ENCODE measurements at regions not wholly inside any gene's neighbourhood (a gene's known extent, or its start where the extent isn't known, plus 50 kb on each side); places are given as distances from the start of the nearest gene placed in this dataset.

- no peak for DNase-seq
These were observed 340.7 kb upstream of the HTR2A start for GRCh38 chr13:47237571-47237970.

- peak; percentile 34 for DNase-seq
These were observed 336.9 kb upstream of the HTR2A start for GRCh38 chr13:47233734-47234133.

GRCh38 chr13:47232516-47232915, 335.7 kb upstream of the HTR2A start:
- no peak for DNase-seq

DNA sequence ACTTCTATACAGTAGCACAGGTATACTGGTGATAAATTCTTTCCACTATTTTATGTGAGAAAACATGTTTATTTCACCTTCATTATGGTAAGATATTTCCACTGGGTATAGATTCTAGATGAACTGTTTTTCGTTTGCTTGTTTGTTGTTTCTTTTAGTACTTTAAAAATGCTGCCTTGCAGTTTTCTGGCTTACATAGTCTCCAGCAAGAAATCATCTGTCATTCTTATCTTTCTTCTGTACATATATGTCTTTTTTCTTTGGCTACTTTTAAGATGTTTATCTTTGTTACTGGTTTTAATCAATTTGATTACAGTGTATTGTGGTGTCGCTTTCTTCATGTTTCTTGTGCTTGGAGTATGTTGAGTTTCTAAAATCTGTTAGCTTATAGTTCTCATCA, 333.3 kb upstream of the HTR2A start:
- no peak for DNase-seq

DNA sequence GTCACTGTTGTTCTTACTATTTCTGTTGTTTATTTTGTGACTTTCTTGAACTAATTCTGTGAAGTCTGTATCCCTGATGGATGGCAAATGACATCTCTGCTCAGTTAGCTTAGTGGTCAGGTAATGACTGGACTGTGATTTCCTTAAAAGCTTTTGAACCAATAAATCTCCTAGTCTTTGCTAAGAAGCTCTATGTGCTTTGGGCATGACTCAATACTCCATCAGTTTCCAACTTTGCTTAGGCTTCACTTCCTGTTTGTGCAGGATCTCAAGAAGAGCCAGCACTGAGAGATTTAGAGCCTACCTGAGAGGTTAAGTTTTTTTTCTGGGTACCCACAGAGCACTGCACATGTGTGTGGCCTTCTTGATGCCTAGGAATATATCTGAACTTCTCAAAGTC, 329.7 kb upstream of the HTR2A start:
- no peak for DNase-seq

DNA sequence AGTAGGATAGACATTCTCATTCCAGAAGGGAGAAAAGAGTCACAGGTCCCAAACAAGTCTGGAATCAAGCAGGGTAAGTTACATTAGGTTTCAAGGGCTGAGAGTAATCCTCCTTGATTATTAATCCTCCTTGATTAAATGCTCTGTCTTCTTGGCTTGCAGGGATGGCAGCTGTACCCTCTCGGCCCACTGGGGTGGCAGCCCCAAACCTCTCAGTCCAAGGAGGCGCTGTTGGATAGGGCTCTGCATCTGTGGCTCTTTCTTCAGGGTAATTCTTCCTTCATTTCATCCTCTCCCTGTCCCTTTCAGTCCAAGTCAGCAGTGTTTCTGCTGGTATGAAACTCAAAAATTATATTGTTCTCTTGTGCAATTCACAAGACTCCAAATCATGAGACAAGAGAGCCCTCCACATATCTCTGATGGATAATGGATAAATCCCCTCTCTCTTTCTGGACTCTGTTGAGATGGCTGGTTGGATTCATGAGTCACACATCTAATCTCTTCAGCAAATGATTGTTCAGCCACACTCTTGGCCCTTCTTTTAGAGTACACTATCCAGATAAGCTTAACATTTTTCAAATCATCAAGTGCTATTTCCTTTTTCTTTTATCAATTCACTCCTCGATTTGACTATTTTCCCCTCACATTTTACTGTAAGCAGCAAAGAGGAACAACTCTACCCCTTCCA, 323.7 kb upstream of the HTR2A start:
- DNase-seq = no peak

- DNase-seq = no peak
These were observed 321.8 kb upstream of the HTR2A start for GRCh38 chr13:47218611-47219010.

GRCh38 chr13:47216176-47216822, 319.4 kb upstream of the HTR2A start:
- peak; percentile 46 for DNase-seq

DNA sequence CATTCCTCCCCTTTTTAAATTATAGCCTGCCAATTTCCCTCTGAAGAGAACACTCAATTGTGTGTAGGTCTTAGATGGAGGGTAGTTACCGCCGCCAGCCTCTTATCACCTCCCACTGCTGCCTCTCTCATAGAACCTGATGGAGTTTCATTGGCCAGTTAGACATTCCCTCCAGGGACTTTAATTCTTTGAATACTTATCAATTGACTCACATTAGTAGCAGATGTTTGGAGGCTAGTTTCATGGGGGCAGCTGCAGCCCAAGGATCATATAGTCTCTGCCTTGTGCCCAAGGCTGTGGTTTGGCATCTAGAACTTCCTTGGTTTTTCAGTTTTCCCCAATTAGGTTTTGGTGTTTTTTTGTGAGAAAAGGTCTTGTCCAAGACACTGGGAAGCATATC, 318.9 kb upstream of the HTR2A start:
- peak; percentile 89 for DNase-seq

DNA sequence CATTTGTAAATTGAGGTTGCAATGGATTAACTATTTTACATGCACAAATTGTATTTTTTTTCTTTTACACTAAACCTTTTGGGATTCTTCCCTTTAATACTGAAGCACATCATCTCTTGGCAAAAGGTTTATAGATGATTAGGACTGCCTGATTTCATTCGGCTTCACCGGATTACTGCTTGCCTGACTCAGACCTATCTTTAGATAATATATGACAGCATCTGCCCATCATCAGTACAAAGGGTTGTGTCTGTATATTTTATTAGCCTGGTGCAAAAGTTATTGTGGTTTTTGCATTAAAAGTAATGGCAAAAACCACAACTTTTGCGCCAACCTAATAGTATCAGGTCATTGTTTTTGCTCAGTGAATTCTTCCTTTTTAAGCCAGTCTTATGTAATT, 316.2 kb upstream of the HTR2A start:
- no peak for DNase-seq

GRCh38 chr13:47211106-47211505, 314.3 kb upstream of the HTR2A start:
- no peak for DNase-seq

- no peak for DNase-seq
These were observed 309.3 kb upstream of the HTR2A start for GRCh38 chr13:47206111-47206510.

- DNase-seq = no peak
These were observed 293.9 kb upstream of the HTR2A start for GRCh38 chr13:47190696-47191305.

DNA sequence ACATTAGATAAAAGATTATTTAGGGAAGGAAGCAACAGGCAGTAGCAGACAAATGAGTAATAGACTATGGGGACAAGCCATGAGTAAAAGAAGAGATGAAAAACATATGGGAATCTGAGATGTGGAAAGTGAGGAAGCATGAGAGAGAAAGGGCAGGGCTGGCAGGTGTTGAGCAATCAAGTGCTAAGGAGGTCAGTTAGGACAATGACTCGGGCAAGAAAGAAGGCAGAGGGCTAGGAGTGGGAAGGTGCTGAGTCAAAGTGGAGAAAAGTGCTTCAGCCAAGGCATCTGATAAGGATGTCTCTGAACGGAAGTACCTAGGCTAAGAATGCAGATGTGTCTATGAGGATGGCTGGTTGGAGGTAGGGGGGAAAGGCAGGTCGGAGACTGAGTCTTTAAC, 291.9 kb upstream of the HTR2A start:
- DNase-seq = peak; percentile 22

DNA sequence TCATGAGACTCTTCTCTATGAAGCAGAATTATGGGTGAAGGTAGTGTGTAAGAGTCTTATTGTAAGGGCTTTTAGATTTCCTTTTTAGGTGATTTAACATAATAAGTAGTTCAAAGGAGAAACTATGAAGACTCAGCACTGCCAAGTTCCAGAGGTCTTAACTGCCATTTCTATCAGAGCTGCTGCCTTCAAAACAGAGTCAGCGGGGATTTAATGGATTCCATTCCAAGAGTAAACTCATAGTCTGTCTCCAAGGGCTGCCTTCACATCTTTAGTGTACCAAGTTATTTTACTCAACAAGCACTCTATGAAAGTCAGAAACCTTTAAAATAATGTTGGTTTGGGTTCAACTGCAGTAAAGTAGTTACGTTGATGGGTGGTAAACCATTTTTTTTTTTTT, 289.6 kb upstream of the HTR2A start:
- DNase-seq = no peak

DNA sequence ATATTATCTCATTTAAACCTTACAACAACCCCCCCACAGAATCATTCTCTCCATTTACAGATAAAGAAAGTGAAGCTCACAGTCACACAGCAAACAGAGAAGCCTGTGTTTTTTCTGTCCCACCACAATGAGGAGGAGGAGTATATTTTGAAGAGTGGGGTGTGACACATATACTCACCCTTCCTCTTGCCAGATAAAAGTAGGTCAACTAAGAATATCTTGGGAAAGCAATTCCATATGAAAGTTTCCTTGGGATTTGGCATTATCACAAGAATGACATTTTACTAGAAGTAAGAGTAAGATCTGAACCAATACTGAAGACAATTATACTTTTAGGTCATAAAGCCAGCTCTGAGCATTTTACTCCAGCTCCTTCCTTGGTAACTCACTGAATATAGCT, 287.5 kb upstream of the HTR2A start:
- DNase-seq = peak; percentile 56

- no peak for DNase-seq
These were observed 282.5 kb upstream of the HTR2A start for GRCh38 chr13:47179321-47179720.

DNA sequence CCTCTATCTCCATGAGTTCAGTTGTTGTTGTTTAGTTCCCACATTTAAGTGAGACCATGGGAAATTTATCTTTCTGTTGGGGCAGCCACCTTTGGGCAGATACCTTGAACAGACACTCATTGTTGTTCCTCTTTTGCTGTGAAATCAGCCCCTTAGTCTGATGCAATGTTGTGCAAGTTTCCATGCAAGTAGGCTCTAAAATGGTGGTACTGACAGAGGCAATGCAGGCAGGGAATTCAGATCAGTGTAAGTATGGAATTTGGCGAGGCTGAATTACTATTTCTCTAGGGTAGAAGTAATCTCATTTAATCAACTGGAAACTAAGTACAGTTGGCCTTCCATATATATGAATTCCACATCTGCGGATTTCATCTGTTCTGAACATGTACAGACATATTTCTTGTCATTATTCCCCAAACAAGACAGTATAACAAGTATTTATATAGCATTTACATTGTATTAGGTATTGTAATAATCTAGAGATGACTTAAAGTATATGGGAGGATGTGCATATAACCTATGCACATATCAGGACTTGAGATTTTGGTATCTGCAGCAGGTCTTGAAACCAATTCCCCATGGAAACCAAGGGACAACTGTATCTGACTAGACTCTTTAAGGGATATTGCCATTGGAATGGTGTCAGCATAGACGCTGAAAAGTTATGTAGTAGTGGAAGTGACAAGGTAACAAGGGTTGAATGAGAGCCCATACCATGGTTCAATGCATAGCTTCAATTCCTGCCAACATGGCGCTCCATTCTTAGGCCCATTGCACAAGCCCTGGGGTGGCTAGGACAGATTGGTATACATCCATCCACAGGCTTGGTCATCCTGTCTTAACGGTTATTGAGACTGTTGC, 281.5 kb upstream of the HTR2A start:
- no peak for DNase-seq

DNA sequence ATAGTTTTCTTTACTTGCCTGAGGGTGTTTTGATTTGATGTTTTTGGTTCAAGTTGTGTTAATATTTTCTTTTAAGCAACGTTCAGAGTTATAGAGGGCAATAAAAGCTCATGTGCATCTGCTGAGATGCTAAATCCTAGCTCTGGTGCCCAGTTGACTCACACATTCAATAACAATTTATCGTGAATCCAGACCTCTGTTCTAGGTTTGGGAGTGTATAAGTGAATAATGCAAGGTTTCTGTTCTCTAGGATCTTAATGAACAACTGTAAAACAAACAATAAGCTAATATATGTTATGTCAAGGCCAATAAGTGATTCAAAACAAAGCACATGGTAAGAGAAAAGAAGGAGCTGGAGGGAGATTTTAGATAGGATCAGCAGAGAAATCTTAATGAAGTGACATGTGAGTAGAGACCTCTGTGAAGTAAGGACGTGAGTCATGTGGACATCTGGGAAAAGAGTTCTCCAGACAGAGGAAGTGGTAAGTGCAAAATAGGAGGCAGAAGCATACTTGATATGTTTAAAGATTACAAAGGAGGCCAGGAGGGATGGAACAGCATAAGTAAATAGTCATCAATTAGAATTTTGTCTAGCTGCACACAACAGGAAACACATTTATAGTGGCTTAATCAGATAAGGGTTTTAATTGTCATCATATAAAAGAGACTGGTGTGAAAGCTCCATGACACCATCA, 278.5 kb upstream of the HTR2A start:
- peak; percentile 77 for DNase-seq

DNA sequence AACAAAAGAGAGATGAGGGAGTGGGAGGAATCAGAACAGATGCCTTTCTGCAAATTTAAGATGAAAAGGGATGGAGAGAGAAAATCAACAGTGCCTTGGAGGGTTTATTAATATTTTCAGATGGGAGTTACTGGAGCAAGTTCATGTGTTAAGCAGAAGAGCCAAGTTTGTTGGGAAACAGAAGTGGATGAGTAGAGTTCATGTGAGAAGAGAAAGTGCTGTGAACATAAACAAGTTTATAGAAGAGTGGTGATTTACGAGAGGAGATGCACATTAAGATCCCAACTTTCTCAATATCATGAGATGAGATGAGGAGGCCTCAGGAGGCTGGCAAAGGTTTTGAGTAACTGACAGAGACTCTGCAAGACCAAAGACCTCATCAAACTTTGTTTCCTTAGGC, 274.1 kb upstream of the HTR2A start:
- DNase-seq = no peak

GRCh38 chr13:47168618-47169017, 271.8 kb upstream of the HTR2A start:
- no peak for DNase-seq

DNA sequence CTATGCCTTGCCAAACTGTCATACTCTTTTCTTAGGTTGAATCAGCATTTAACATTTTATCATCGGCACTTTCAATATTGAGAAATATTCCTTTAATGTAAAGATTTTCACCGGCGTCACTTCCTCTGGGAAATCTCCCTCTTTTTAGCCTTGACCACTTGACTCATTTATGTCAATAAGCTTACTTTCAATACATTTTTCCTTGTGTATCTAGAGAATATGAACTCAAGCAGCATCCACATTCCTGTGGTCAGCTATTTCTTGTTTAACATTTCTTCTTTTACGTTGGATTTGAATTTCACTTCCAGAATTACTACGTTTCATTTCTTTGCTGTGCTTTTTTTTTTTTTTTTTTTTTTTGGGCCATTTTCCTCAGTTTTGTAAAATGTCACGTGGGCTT, 271.2 kb upstream of the HTR2A start:
- peak; percentile 89 for DNase-seq

DNA sequence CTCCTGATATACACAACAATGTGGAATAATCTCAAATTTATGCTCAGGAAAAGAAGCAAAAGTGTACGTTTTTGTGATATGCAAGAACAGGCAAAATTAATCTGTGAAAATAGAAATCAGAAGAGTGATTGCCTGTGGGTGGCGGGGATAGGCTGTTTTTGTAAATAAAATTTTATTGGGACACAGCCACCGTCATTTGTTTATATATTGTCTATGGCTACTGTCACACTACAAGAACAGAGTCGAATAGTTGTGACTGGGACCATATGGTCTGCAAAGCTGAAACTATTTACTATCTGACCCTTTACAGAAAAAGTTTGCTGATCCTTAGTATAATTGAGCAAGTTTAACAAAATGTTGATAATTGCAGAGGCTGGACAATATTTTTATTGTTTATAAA, 269.5 kb upstream of the HTR2A start:
- DNase-seq = no peak
